ENCODE measurements at regions not wholly inside any gene's neighbourhood (a gene's known extent, or its start where the extent isn't known, plus 50 kb on each side); places are given as distances from the start of the nearest gene placed in this dataset.

- DNase-seq = no peak
These were observed 351.1 kb downstream of the GRXCR1 start for GRCh38 chr4:43243433-43244116.

GRCh38 chr4:43244688-43245382 is 352.3 kb downstream of the GRXCR1 start:
- DNase-seq = no peak

- no peak for DNase-seq
These were observed 359.3 kb downstream of the GRXCR1 start for GRCh38 chr4:43251841-43252240.

GRCh38 chr4:43253541-43253940 is 361.0 kb downstream of the GRXCR1 start:
- no peak for DNase-seq

GRCh38 chr4:43264730-43265129 is 372.2 kb downstream of the GRXCR1 start:
- DNase-seq = no peak

- no peak for DNase-seq
These were observed 379.4 kb downstream of the GRXCR1 start for GRCh38 chr4:43271946-43272345.

GRCh38 chr4:43274376-43274775 is 381.9 kb downstream of the GRXCR1 start:
- no peak for DNase-seq

- DNase-seq = no peak
These were observed 383.3 kb downstream of the GRXCR1 start for GRCh38 chr4:43275779-43276178.

GRCh38 chr4:43276321-43276720 is 383.8 kb downstream of the GRXCR1 start:
- no peak for DNase-seq

GRCh38 chr4:43277003-43277402 is 384.5 kb downstream of the GRXCR1 start:
- no peak for DNase-seq

GRCh38 chr4:43282534-43282933 is 390.0 kb downstream of the GRXCR1 start:
- no peak for DNase-seq

GRCh38 chr4:43286137-43286536 is 393.6 kb downstream of the GRXCR1 start:
- DNase-seq = no peak

GRCh38 chr4:43296946-43297528 is 404.5 kb downstream of the GRXCR1 start:
- DNase-seq = no peak

GRCh38 chr4:43316813-43317212 is 424.3 kb downstream of the GRXCR1 start:
- no peak for DNase-seq

GRCh38 chr4:43325220-43325967 is 432.9 kb downstream of the GRXCR1 start:
- no peak for DNase-seq

- DNase-seq = no peak
These were observed 437.8 kb downstream of the GRXCR1 start for GRCh38 chr4:43330288-43330687.

- no peak for DNase-seq
These were observed 438.9 kb downstream of the GRXCR1 start for GRCh38 chr4:43331226-43332051.

GRCh38 chr4:43332052-43332425 is 439.5 kb downstream of the GRXCR1 start:
- DNase-seq = no peak

GRCh38 chr4:43337707-43338106 is 445.2 kb downstream of the GRXCR1 start:
- DNase-seq = no peak

GRCh38 chr4:43339435-43339834 is 446.9 kb downstream of the GRXCR1 start:
- DNase-seq = no peak

- DNase-seq = no peak
These were observed 449.2 kb downstream of the GRXCR1 start for GRCh38 chr4:43341741-43342140.

Measured in amygdala (tissue), 56 donors.